ENCODE measurements at regions not wholly inside any gene's neighbourhood (a gene's known extent, or its start where the extent isn't known, plus 50 kb on each side); places are given as distances from the start of the nearest gene placed in this dataset.

GRCh38 chr11:71326328-71326940 lies 74.1 kb upstream of the SHANK2 start:
- Histone ChIP-seq H3K36me3 (replicated peaks in 1 of 2; ENCODE audit: control insufficient read depth in 1 of 2, insufficient read depth in 2 of 2, low read length in 1 of 2) (no peaks in the 10 kb centered on the region), H4K20me1 (ENCODE audit: insufficient read depth) (no peaks in the 10 kb centered on the region), H3K9ac (no peak overlapping the region), H3K9me3 (no peaks in the 10 kb centered on the region), H3K4me3 (ENCODE audit: low read depth in 2 of 2, low read length in 1 of 2) (no peak overlapping the region), H3K27me3 (ENCODE audit: insufficient read depth) (no peaks in the 10 kb centered on the region), H3K4me2 (no peak overlapping the region), H3K27ac (ENCODE audit: low read depth in 2 of 2, low read length in 1 of 2) (no peak overlapping the region), H3K4me1 (ENCODE audit: control insufficient read depth in 1 of 2, insufficient read depth in 2 of 2, low read depth in 1 of 2, low read length in 1 of 2) (no peaks in the 10 kb centered on the region), H2AFZ (ENCODE audit: low read depth) (no peak overlapping the region), H3K79me2 (ENCODE audit: insufficient read depth) (no peaks in the 10 kb centered on the region), H3K9me2 (no peaks in the 10 kb centered on the region), H3F3A (replicated peaks; ENCODE audit: insufficient read depth) (no peaks in the 10 kb centered on the region)
- CTCF ChIA-PET: no interaction called here
- no peak for DNase-seq
- POLR2A ChIA-PET: no interaction called here
- TF ChIP-seq RXRA (IDR thresholded peaks at IDR 0.05; ENCODE audit: borderline replicate concordance, low read depth): no peak
- TF ChIP-seq RAD21 (IDR thresholded peaks at IDR 0.05; ENCODE audit: low read length): no peak
- no peak for TF ChIP-seq USF1 (IDR thresholded peaks at IDR 0.05; ENCODE audit: borderline replicate concordance, low read depth)
- no peak for TF ChIP-seq REST (IDR thresholded peaks at IDR 0.05; ENCODE audit: low read depth, low read length)
- TF ChIP-seq RCOR1 (IDR thresholded peaks at IDR 0.05; ENCODE audit: low read length): no peak
- no peak for TF ChIP-seq JUND (IDR thresholded peaks at IDR 0.05)
- TF ChIP-seq NFIC (IDR thresholded peaks at IDR 0.05; ENCODE audit: borderline replicate concordance): no peak
- no peak for TF ChIP-seq FOXM1 (IDR thresholded peaks at IDR 0.05; ENCODE audit: low read depth)
- TF ChIP-seq POLR2AphosphoS5 (IDR thresholded peaks at IDR 0.05; ENCODE audit: low read depth, low read length): no peak
- TF ChIP-seq YY1 (IDR thresholded peaks at IDR 0.05; ENCODE audit: low read depth): no peak
- TF ChIP-seq GABPA (IDR thresholded peaks at IDR 0.05; ENCODE audit: low read depth): no peak
- no peak for TF ChIP-seq IRF3 (IDR thresholded peaks at IDR 0.05; ENCODE audit: low read depth, low read length)
- no peak for TF ChIP-seq MXI1 (IDR thresholded peaks at IDR 0.05; ENCODE audit: low read depth, low read length)
- TF ChIP-seq CTCF (IDR thresholded peaks at IDR 0.05): no peak
- TF ChIP-seq USF2 (IDR thresholded peaks at IDR 0.05; ENCODE audit: borderline replicate concordance, low read depth, low read length): no peak
- no peak for TF ChIP-seq SMC3 (IDR thresholded peaks at IDR 0.05; ENCODE audit: low read depth, low read length)
- TF ChIP-seq NRF1 (IDR thresholded peaks at IDR 0.05; ENCODE audit: low read depth, low read length): no peak
- TF ChIP-seq TEAD4 (IDR thresholded peaks at IDR 0.05; ENCODE audit: borderline replicate concordance, insufficient read depth): no peak
- WGBS (ENCODE audit: low lambda C conversion rate): 0% methylated on average over 1 of the region's 10 CpGs

Measured in SK-N-SH (cell line).